ENCODE measurements at regions not wholly inside any gene's neighbourhood (a gene's known extent, or its start where the extent isn't known, plus 50 kb on each side); places are given as distances from the start of the nearest gene placed in this dataset.

DNA sequence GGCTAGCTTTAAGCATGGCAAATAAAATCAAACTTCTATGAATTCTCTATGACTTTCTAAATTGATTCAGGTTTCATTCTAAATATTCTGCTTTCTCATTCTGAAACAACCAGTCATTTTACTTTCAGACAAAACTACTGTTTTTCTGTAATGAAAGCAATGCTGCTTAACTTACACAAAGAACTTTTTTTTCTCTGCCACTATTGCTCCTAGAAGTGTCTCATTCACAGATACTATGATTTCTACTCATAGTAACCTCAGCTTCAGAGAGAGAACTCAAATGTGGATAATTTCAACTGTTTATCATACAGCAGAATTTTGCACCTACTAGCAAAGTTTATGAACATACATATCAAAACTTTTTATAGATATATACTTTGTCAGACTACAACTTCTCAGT lies 724.6 kb downstream of the SLITRK5 start (continued):
- TF ChIP-seq, protein P1, sequence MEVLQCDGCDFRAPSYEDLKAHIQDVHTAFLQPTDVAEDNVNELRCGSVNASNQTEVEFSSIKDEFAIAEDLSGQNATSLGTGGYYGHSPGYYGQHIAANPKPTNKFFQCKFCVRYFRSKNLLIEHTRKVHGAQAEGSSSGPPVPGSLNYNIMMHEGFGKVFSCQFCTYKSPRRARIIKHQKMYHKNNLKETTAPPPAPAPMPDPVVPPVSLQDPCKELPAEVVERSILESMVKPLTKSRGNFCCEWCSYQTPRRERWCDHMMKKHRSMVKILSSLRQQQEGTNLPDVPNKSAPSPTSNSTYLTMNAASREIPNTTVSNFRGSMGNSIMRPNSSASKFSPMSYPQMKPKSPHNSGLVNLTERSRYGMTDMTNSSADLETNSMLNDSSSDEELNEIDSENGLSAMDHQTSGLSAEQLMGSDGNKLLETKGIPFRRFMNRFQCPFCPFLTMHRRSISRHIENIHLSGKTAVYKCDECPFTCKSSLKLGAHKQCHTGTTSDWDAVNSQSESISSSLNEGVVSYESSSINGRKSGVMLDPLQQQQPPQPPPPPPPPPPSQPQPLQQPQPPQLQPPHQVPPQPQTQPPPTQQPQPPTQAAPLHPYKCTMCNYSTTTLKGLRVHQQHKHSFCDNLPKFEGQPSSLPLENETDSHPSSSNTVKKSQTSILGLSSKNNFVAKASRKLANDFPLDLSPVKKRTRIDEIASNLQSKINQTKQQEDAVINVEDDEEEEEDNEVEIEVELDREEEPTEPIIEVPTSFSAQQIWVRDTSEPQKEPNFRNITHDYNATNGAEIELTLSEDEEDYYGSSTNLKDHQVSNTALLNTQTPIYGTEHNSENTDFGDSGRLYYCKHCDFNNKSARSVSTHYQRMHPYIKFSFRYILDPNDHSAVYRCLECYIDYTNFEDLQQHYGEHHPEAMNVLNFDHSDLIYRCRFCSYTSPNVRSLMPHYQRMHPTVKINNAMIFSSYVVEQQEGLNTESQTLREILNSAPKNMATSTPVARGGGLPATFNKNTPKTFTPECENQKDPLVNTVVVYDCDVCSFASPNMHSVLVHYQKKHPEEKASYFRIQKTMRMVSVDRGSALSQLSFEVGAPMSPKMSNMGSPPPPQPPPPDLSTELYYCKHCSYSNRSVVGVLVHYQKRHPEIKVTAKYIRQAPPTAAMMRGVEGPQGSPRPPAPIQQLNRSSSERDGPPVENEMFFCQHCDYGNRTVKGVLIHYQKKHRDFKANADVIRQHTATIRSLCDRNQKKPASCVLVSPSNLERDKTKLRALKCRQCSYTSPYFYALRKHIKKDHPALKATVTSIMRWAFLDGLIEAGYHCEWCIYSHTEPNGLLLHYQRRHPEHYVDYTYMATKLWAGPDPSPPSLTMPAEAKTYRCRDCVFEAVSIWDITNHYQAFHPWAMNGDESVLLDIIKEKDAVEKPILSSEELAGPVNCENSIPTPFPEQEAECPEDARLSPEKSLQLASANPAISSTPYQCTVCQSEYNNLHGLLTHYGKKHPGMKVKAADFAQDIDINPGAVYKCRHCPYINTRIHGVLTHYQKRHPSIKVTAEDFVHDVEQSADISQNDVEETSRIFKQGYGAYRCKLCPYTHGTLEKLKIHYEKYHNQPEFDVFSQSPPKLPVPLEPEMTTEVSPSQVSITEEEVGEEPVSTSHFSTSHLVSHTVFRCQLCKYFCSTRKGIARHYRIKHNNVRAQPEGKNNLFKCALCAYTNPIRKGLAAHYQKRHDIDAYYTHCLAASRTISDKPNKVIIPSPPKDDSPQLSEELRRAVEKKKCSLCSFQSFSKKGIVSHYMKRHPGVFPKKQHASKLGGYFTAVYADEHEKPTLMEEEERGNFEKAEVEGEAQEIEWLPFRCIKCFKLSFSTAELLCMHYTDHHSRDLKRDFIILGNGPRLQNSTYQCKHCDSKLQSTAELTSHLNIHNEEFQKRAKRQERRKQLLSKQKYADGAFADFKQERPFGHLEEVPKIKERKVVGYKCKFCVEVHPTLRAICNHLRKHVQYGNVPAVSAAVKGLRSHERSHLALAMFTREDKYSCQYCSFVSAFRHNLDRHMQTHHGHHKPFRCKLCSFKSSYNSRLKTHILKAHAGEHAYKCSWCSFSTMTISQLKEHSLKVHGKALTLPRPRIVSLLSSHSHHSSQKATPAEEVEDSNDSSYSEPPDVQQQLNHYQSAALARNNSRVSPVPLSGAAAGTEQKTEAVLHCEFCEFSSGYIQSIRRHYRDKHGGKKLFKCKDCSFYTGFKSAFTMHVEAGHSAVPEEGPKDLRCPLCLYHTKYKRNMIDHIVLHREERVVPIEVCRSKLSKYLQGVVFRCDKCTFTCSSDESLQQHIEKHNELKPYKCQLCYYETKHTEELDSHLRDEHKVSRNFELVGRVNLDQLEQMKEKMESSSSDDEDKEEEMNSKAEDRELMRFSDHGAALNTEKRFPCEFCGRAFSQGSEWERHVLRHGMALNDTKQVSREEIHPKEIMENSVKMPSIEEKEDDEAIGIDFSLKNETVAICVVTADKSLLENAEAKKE (CRISPR knock-in tag; IDR thresholded peaks at IDR 0.05): no peak
- TF ChIP-seq EZH2 (IDR thresholded peaks at IDR 0.05; ENCODE audit: low read depth, unreplicated experiment): no peak
- TF ChIP-seq STAT1 (IDR thresholded peaks at IDR 0.05; ENCODE audit: unreplicated experiment): no peak

DNA sequence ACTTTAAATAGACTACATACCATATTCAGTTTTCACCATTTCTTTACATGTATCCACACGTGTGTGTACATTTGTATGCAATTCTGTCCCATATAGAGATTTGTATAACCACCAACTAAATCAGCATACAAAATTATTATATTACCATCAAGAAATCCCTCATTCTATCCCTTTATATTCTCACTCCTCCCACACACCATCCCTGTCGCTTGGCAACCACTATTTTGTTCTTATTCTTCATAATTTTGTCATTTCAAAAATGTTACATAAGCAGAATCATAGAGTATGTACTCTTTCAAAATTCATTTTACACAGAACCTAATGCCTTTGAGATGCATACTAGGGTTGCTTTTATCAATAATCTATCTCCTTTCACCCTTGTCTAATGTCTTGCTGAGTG lies 740.5 kb downstream of the SLITRK5 start:
- Mint-ChIP-seq H3K9me3 (no peaks in the 10 kb centered on the region), H3K27ac (no peak overlapping the region), H3K27me3 (ENCODE audit: insufficient read depth, low read depth, poor library complexity) (no peaks in the 10 kb centered on the region), H3K4me3 (no peak overlapping the region), H3K36me3 (ENCODE audit: low read depth) (no peaks in the 10 kb centered on the region), H3K4me1 (0 out of 3 replicates have a peak, but pooled peaks cover 2% of the 10 kb centered on the region)
- Histone ChIP-seq H3K4me2 (no peak overlapping the region), H2AFZ (no peak overlapping the region), H3F3A (replicated peaks; ENCODE audit: low read depth) (no peaks in the 10 kb centered on the region), H3K4me1 (ENCODE audit: insufficient read depth) (no peaks in the 10 kb centered on the region), H3K36me3 (ENCODE audit: insufficient read depth) (no peaks in the 10 kb centered on the region; the same call in 1 of the 2 replicates), H3K27me3 (ENCODE audit: insufficient read depth) (no peaks in the 10 kb centered on the region), H3K27ac (ENCODE audit: low read depth) (no peak overlapping the region), H4K20me1 (replicated peaks; ENCODE audit: insufficient read depth) (no peaks in the 10 kb centered on the region), H3K79me2 (replicated peaks; ENCODE audit: insufficient read depth) (no peaks in the 10 kb centered on the region), H3K4me3 (no peak overlapping the region), H3K9me2 (ENCODE audit: insufficient read depth) (0 out of 2 replicates have a peak, but pooled peaks cover 11% of the 10 kb centered on the region)
- no peak for DNase-seq (ENCODE audit: low spot score)
- ATAC-seq: no peak
- TF ChIP-seq NANOG (IDR thresholded peaks at IDR 0.05; ENCODE audit: borderline replicate concordance) (no peak), STAT1 (IDR thresholded peaks at IDR 0.05; ENCODE audit: unreplicated experiment) (no peak), EZH2 (IDR thresholded peaks at IDR 0.05; ENCODE audit: low read depth, unreplicated experiment) (no peak), POLR2AphosphoS5 (IDR thresholded peaks at IDR 0.05; ENCODE audit: low read depth) (no peak), REST (IDR thresholded peaks at IDR 0.05; ENCODE audit: unreplicated experiment) (no peak)
- TF ChIP-seq, protein P1 (CRISPR knock-in tag; IDR thresholded peaks at IDR 0.05): no peak

Measured in GM23338 (cell line).